ENCODE measurements at regions not wholly inside any gene's neighbourhood (a gene's known extent, or its start where the extent isn't known, plus 50 kb on each side); places are given as distances from the start of the nearest gene placed in this dataset.

DNA sequence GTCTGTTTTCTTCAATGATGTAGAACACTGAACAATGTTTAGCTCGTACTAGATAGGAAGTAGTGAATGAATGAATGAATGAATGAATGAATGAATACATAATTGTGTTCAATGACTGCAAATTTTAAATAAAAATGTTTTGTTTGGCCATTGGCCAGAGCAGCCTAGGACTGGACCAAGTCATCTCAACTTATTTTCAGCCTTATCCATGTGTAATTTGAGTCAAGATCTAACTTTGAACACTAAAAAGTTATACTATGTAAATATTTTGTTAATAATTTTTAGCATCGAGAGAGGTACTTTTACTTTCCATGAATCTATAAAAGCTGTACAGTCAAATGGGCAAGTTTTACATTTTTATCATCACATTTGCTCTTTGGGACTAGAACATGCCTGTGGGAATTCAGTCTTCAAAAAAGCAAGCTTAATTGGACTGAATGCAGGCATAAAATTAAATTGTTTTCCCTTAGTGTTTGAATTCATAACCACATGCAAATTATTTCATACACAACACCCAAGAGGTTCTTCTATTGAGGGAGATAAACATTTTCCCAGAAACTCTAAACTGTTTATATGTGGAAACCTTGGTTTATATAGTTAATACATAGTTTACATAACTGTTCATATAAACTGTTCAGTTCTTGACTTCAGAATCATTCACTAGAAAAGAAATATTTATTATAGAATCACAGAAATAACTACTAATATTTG lies 222.1 kb upstream of the ANO3 start:
- TF ChIP-seq CHD2 (IDR thresholded peaks at IDR 0.05; ENCODE audit: low read length, partially characterized antibody) (no peak), CTCF (IDR thresholded peaks at IDR 0.05) (no peak), ESRRA (IDR thresholded peaks at IDR 0.05; ENCODE audit: borderline replicate concordance, low read length) (no peak), RNF2 (IDR thresholded peaks at IDR 0.05; ENCODE audit: borderline replicate concordance, low read depth) (no peak), MAFK (IDR thresholded peaks at IDR 0.05; ENCODE audit: partially characterized antibody) (no peak)
- TF ChIP-seq, protein P1, sequence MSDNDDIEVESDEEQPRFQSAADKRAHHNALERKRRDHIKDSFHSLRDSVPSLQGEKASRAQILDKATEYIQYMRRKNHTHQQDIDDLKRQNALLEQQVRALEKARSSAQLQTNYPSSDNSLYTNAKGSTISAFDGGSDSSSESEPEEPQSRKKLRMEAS (IDR thresholded peaks at IDR 0.05), result no peak
- TF ChIP-seq, protein P2, sequence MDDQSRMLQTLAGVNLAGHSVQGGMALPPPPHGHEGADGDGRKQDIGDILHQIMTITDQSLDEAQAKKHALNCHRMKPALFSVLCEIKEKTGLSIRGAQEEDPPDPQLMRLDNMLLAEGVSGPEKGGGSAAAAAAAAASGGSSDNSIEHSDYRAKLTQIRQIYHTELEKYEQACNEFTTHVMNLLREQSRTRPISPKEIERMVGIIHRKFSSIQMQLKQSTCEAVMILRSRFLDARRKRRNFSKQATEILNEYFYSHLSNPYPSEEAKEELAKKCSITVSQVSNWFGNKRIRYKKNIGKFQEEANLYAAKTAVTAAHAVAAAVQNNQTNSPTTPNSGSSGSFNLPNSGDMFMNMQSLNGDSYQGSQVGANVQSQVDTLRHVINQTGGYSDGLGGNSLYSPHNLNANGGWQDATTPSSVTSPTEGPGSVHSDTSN (IDR thresholded peaks at IDR 0.05), result no peak

All from A549 (cell line).